GM19468 (cell line): ENCODE measurements at regions not wholly inside any gene's neighbourhood (a gene's known extent, or its start where the extent isn't known, plus 50 kb on each side); places are given as distances from the start of the nearest gene placed in this dataset.
"Not testable (repeated sequence)": the region's sequence is repeated elsewhere in the genome, so short reads cannot be mapped to it uniquely, and the experiment has no call there.

ENCODE experiments used
- ATAC-seq: cut with Tn5 transposase; IDR thresholded peaks from one replicate; pipeline ENCODE4 v1.9.1; 2021; ENCODE audit warnings: mild to moderate bottlenecking, moderate library complexity, moderate number of reproducible peaks; ENCODE audit not compliant: unreplicated experiment; ENCODE audit errors: extremely low read depth

- ATAC-seq = no peak
Measured at GRCh38 chr5:158064334-158065123, 205.6 kb upstream of the CLINT1 start.

- no peak for ATAC-seq
Measured at GRCh38 chr5:158063052-158063451, 204.1 kb upstream of the CLINT1 start.

- no peak for ATAC-seq
Measured at GRCh38 chr5:158061451-158061850, 202.5 kb upstream of the CLINT1 start.

GRCh38 chr5:158060212-158060611 lies 201.3 kb upstream of the CLINT1 start:
- ATAC-seq = no peak

- ATAC-seq = no peak
Measured at GRCh38 chr5:158058208-158059120, 199.5 kb upstream of the CLINT1 start.

GRCh38 chr5:158056130-158056825 lies 197.3 kb upstream of the CLINT1 start:
- no peak for ATAC-seq

GRCh38 chr5:158055111-158055501 lies 196.2 kb upstream of the CLINT1 start:
- no peak for ATAC-seq

- no peak for ATAC-seq
Measured at GRCh38 chr5:158054223-158055110, 195.5 kb upstream of the CLINT1 start.

- ATAC-seq = no peak
Measured at GRCh38 chr5:158051036-158051435, 192.1 kb upstream of the CLINT1 start.

- ATAC-seq = no peak
Measured at GRCh38 chr5:158050421-158050820, 191.5 kb upstream of the CLINT1 start.

- no peak for ATAC-seq
Measured at GRCh38 chr5:158049459-158049858, 190.5 kb upstream of the CLINT1 start.

GRCh38 chr5:158045696-158046095 lies 186.8 kb upstream of the CLINT1 start:
- ATAC-seq = no peak

- ATAC-seq = peak; percentile 82
Measured at GRCh38 chr5:158039911-158040347, 181.0 kb upstream of the CLINT1 start.

GRCh38 chr5:158039441-158039840 lies 180.5 kb upstream of the CLINT1 start:
- ATAC-seq = no peak

- ATAC-seq = not testable (repeated sequence)
Measured at GRCh38 chr5:158036983-158037595, 178.1 kb upstream of the CLINT1 start.

GRCh38 chr5:158034586-158034985 lies 175.6 kb upstream of the CLINT1 start:
- not testable (repeated sequence) for ATAC-seq

- no peak for ATAC-seq
Measured at GRCh38 chr5:158033724-158034123, 174.8 kb upstream of the CLINT1 start.

- no peak for ATAC-seq
Measured at GRCh38 chr5:158033076-158033475, 174.1 kb upstream of the CLINT1 start.

- no peak for ATAC-seq
Measured at GRCh38 chr5:158032246-158032645, 173.3 kb upstream of the CLINT1 start.
